ENCODE measurements at regions not wholly inside any gene's neighbourhood (a gene's known extent, or its start where the extent isn't known, plus 50 kb on each side); places are given as distances from the start of the nearest gene placed in this dataset.

- POLR2A ChIA-PET, result no interaction called here
- FAIRE-seq, result no peak
- TF ChIP-seq FOXP4 (CRISPR knock-in tag; IDR thresholded peaks at IDR 0.05) (no peak), ZBTB1 (CRISPR knock-in tag; IDR thresholded peaks at IDR 0.05; ENCODE audit: borderline replicate concordance) (no peak), GMEB1 (CRISPR knock-in tag; IDR thresholded peaks at IDR 0.05; ENCODE audit: borderline replicate concordance) (no peak), ZHX1 (CRISPR knock-in tag; IDR thresholded peaks at IDR 0.05; ENCODE audit: low read depth) (no peak), RBAK (CRISPR knock-in tag; IDR thresholded peaks at IDR 0.05) (no peak), TIGD3 (CRISPR knock-in tag; IDR thresholded peaks at IDR 0.05; ENCODE audit: borderline replicate concordance) (no peak), TMF1 (CRISPR knock-in tag; IDR thresholded peaks at IDR 0.05; ENCODE audit: low read depth) (no peak), ZXDC (CRISPR knock-in tag; IDR thresholded peaks at IDR 0.05) (no peak), NFKBIZ (CRISPR knock-in tag; IDR thresholded peaks at IDR 0.05) (no peak)
- TF ChIP-seq, protein P1, sequence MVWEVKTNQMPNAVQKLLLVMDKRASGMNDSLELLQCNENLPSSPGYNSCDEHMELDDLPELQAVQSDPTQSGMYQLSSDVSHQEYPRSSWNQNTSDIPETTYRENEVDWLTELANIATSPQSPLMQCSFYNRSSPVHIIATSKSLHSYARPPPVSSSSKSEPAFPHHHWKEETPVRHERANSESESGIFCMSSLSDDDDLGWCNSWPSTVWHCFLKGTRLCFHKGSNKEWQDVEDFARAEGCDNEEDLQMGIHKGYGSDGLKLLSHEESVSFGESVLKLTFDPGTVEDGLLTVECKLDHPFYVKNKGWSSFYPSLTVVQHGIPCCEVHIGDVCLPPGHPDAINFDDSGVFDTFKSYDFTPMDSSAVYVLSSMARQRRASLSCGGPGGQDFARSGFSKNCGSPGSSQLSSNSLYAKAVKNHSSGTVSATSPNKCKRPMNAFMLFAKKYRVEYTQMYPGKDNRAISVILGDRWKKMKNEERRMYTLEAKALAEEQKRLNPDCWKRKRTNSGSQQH (CRISPR knock-in tag; IDR thresholded peaks at IDR 0.05; ENCODE audit: low read depth), result no peak
Observed at GRCh38 chr3:78348664-78349063, 1308.8 kb downstream of the ROBO2 start.

More at GRCh38 chr3:78348664-78349063, 1308.8 kb downstream of the ROBO2 start:
- H3K4me3 ChIP-seq (replicated peaks in 1 of 3; ENCODE audit: insufficient read depth in 1 of 3, low read depth in 2 of 3, low read length in 3 of 3), result no peak overlapping the region
- H3K4me1 ChIP-seq (ENCODE audit: insufficient read depth, low read length), result no peaks in the 10 kb centered on the region
- H3K79me2 ChIP-seq (ENCODE audit: insufficient read depth, low read length), result no peaks in the 10 kb centered on the region
- WGBS (ENCODE audit: low lambda C conversion rate), result 4% methylated on average over 3 of the region's 3 CpGs
- H2AFZ ChIP-seq (ENCODE audit: low read length), result no peak overlapping the region
- no peak overlapping the region for H3K9ac ChIP-seq (ENCODE audit: insufficient read depth, low read depth, low read length)
- no peaks in the 10 kb centered on the region for H3K27me3 ChIP-seq (ENCODE audit: control insufficient read depth in 1 of 2, insufficient read depth in 2 of 2, low read length in 2 of 2)
- CTCF ChIA-PET (ENCODE audit: low intra/inter-chr PET ratio, low total read pairs), result no interaction called here
- in situ Hi-C loops (cut with HindIII; ENCODE audit: extremely low pct_ligation_motif_present, low pct_unique_long_range_greater_than_20kb) (no loop called here), intact Hi-C loops (cut with micrococcal nuclease; ENCODE audit: unreplicated experiment) (no loop called here)
- H3K4me2 ChIP-seq (ENCODE audit: low read depth, low read length), result no peak overlapping the region
- H3K9me3 ChIP-seq (ENCODE audit: low read length), result no peaks in the 10 kb centered on the region
- no peaks in the 10 kb centered on the region for H4K20me1 ChIP-seq (ENCODE audit: insufficient read depth, low read length)
- no peak overlapping the region for H3K27ac ChIP-seq (ENCODE audit: extremely low read length, insufficient read depth, low read length)
- ATAC-seq (no peak), DNase-seq (ENCODE audit: low spot score) (no peak)
- no TSS peak for BruUV-seq (replicated peaks)
- H3K36me3 ChIP-seq (replicated peaks in 1 of 2; ENCODE audit: control insufficient read depth in 1 of 2, insufficient read depth in 2 of 2, low read length in 2 of 2), result no peaks in the 10 kb centered on the region
